ENCODE measurements at regions not wholly inside any gene's neighbourhood (a gene's known extent, or its start where the extent isn't known, plus 50 kb on each side); places are given as distances from the start of the nearest gene placed in this dataset.

DNA sequence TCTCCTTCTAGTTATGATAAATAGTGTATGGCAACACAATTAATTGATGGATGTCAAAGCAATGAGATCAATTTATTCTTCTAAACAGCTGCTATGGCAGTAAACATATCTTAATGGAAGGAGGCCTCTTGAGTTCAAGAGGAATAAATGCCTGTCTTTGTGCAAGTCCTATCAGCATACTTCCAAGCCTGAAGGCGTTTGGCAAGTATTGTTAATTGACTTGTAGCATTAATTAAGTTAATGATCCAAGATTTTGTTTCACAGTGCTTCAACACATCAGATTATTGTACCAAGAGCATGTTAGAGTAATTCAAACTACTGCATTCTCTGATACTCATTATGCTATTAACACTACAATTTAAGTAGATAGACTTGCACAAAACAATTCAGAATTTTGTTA lies 144.8 kb downstream of the FAT4 start:
- no peak for DNase-seq (ENCODE audit: low read depth, low spot score)
- Histone ChIP-seq H3K4me1 (ENCODE audit: control insufficient read depth, extremely low read depth, insufficient read depth, low read length) (no peaks in the 10 kb centered on the region), H3K27ac (ENCODE audit: insufficient read depth, low read depth, low read length) (no peak overlapping the region), H4K20me1 (replicated peaks; ENCODE audit: control insufficient read depth, extremely low read depth, insufficient read depth, low read length) (no peaks in the 10 kb centered on the region), H3K27me3 (ENCODE audit: control insufficient read depth in 2 of 2, insufficient read depth in 2 of 2, low read length in 2 of 2) (no peaks in the 10 kb centered on the region), H3K9ac (replicated peaks; ENCODE audit: extremely low read depth, insufficient read depth, low read length) (no peak overlapping the region), H3K4me2 (ENCODE audit: insufficient read depth, low read length) (no peak overlapping the region), H3K79me2 (ENCODE audit: control insufficient read depth, insufficient read depth, low read length) (no peaks in the 10 kb centered on the region), H3K4me3 (replicated peaks in 1 of 3; ENCODE audit: insufficient read depth in 1 of 3, low read depth in 1 of 3, low read length in 3 of 3) (no peak overlapping the region), H2AFZ (ENCODE audit: low read depth, low read length) (no peak overlapping the region), H3K36me3 (ENCODE audit: control insufficient read depth in 2 of 2, extremely low read depth in 1 of 2, insufficient read depth in 2 of 2, low read length in 2 of 2) (no peaks in the 10 kb centered on the region), H3K9me3 (replicated peaks; ENCODE audit: control insufficient read depth, insufficient read depth, low read length) (no peaks in the 10 kb centered on the region), H3K9me1 (replicated peaks; ENCODE audit: control insufficient read depth, extremely low read depth, insufficient read depth, low read length) (no peaks in the 10 kb centered on the region)
- TF ChIP-seq EZH2 (IDR thresholded peaks at IDR 0.05; ENCODE audit: borderline replicate concordance, low read depth, low read length, severe bottlenecking) (no peak), POLR2AphosphoS5 (IDR thresholded peaks at IDR 0.05; ENCODE audit: insufficient read depth, low read depth, low read length) (no peak), GATA2 (IDR thresholded peaks at IDR 0.05; ENCODE audit: insufficient read depth, insufficient read length, low read depth, low read length) (no peak)
- dilution Hi-C loops (cut with MboI; ENCODE audit: extremely low pct_ligation_motif_present, low sequenced_read_pairs) (no loop called here), intact Hi-C loops (cut with micrococcal nuclease) (no loop called here)
- BruUV-seq (replicated peaks): no TSS peak
- CTCF ChIA-PET: no interaction called here
- POLR2A ChIA-PET: no interaction called here
- FAIRE-seq: no peak

DNA sequence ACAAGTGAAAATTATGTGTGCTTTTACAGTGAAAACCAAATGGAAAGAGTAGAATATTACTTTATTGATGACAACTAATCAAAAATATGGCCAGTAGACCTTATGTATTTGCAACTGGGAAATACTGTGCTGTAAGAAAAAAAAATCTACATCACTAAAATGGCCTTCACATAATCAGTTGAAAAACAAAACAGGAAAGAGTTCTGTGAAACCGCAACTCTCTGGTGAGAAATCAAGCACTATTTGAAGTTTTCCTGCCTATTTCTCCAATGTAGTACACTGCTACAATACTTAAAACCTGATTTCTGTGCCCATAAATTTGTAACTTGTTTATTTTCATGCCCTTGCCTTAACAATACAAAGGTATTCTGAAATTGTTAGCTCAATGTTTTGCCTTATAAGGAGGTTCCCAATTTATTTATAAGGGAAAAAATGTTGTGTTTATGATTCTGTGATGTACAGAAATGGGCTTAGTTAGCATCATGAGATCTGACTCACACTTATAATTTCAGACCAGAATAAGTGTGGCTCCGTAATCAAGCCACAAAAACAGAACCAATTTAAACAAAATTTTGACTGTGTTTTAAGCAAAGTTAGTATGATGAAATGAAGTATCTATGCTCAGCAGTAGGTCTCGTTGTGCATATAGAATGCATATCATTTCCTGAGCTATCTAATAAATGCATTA lies 147.1 kb downstream of the FAT4 start:
- Histone ChIP-seq H3K4me1 (ENCODE audit: control insufficient read depth, extremely low read depth, insufficient read depth, low read length) (no peaks in the 10 kb centered on the region), H3K9me3 (replicated peaks; ENCODE audit: control insufficient read depth, insufficient read depth, low read length) (no peaks in the 10 kb centered on the region), H3K9me1 (replicated peaks; ENCODE audit: control insufficient read depth, extremely low read depth, insufficient read depth, low read length) (no peaks in the 10 kb centered on the region), H3K4me2 (ENCODE audit: insufficient read depth, low read length) (no peak overlapping the region), H3K79me2 (ENCODE audit: control insufficient read depth, insufficient read depth, low read length) (no peaks in the 10 kb centered on the region), H3K9ac (replicated peaks; ENCODE audit: extremely low read depth, insufficient read depth, low read length) (no peak overlapping the region), H3K27me3 (ENCODE audit: control insufficient read depth in 2 of 2, insufficient read depth in 2 of 2, low read length in 2 of 2) (no peaks in the 10 kb centered on the region), H2AFZ (ENCODE audit: low read depth, low read length) (no peak overlapping the region), H3K36me3 (ENCODE audit: control insufficient read depth in 2 of 2, extremely low read depth in 1 of 2, insufficient read depth in 2 of 2, low read length in 2 of 2) (no peaks in the 10 kb centered on the region), H4K20me1 (replicated peaks; ENCODE audit: control insufficient read depth, extremely low read depth, insufficient read depth, low read length) (no peaks in the 10 kb centered on the region), H3K27ac (ENCODE audit: insufficient read depth, low read depth, low read length) (no peak overlapping the region), H3K4me3 (replicated peaks in 1 of 3; ENCODE audit: insufficient read depth in 1 of 3, low read depth in 1 of 3, low read length in 3 of 3) (no peak overlapping the region)
- DNase-seq (ENCODE audit: low read depth, low spot score) (no peak), FAIRE-seq (no peak)
- ChIA-PET CTCF (no interaction called here), POLR2A (no interaction called here)
- dilution Hi-C loops (cut with MboI; ENCODE audit: extremely low pct_ligation_motif_present, low sequenced_read_pairs) (no loop called here), intact Hi-C loops (cut with micrococcal nuclease) (no loop called here)
- TF ChIP-seq, protein P1, sequence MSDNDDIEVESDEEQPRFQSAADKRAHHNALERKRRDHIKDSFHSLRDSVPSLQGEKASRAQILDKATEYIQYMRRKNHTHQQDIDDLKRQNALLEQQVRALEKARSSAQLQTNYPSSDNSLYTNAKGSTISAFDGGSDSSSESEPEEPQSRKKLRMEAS (IDR thresholded peaks at IDR 0.05; ENCODE audit: insufficient read depth, insufficient read length): no peak
- no peak for TF ChIP-seq JUN (IDR thresholded peaks at IDR 0.05; ENCODE audit: borderline replicate concordance, insufficient read depth, insufficient read length, low read depth)
- TF ChIP-seq, protein P2, sequence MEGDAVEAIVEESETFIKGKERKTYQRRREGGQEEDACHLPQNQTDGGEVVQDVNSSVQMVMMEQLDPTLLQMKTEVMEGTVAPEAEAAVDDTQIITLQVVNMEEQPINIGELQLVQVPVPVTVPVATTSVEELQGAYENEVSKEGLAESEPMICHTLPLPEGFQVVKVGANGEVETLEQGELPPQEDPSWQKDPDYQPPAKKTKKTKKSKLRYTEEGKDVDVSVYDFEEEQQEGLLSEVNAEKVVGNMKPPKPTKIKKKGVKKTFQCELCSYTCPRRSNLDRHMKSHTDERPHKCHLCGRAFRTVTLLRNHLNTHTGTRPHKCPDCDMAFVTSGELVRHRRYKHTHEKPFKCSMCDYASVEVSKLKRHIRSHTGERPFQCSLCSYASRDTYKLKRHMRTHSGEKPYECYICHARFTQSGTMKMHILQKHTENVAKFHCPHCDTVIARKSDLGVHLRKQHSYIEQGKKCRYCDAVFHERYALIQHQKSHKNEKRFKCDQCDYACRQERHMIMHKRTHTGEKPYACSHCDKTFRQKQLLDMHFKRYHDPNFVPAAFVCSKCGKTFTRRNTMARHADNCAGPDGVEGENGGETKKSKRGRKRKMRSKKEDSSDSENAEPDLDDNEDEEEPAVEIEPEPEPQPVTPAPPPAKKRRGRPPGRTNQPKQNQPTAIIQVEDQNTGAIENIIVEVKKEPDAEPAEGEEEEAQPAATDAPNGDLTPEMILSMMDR (IDR thresholded peaks at IDR 0.05; ENCODE audit: extremely low read depth in 1 of 2, insufficient read depth in 1 of 2, low read depth in 1 of 2, low read length in 2 of 2): no peak
- TF ChIP-seq POLR2AphosphoS5 (IDR thresholded peaks at IDR 0.05; ENCODE audit: insufficient read depth, low read depth, low read length): no peak
- TF ChIP-seq POLR2A (IDR thresholded peaks at IDR 0.05; ENCODE audit: low read depth, low read length): no peak
- no peak for TF ChIP-seq MYC (IDR thresholded peaks at IDR 0.05; ENCODE audit: low read depth, low read length)
- TF ChIP-seq FOS (IDR thresholded peaks at IDR 0.05; ENCODE audit: borderline replicate concordance, insufficient read depth, low read length): no peak
- TF ChIP-seq EZH2 (IDR thresholded peaks at IDR 0.05; ENCODE audit: borderline replicate concordance, low read depth, low read length, severe bottlenecking): no peak
- TF ChIP-seq GATA2 (IDR thresholded peaks at IDR 0.05; ENCODE audit: insufficient read depth, insufficient read length, low read depth, low read length): no peak
- no TSS peak for BruUV-seq (replicated peaks)
